HL-60 (cell line): ENCODE measurements at regions not wholly inside any gene's neighbourhood (a gene's known extent, or its start where the extent isn't known, plus 50 kb on each side); places are given as distances from the start of the nearest gene placed in this dataset.

Source experiments
- CTCF ChIP-seq: IDR thresholded peaks from one replicate; pipeline ENCODE4 v1.5.1; 2011; ENCODE audit warnings: low read length, control low read depth, inconsistent platforms; ENCODE audit not compliant: insufficient read depth
- POLR2AphosphoS5 ChIP-seq: IDR thresholded peaks from 2 replicates; pipeline ENCODE4 v1.6.1; 2012; ENCODE audit warnings: low read depth

DNA sequence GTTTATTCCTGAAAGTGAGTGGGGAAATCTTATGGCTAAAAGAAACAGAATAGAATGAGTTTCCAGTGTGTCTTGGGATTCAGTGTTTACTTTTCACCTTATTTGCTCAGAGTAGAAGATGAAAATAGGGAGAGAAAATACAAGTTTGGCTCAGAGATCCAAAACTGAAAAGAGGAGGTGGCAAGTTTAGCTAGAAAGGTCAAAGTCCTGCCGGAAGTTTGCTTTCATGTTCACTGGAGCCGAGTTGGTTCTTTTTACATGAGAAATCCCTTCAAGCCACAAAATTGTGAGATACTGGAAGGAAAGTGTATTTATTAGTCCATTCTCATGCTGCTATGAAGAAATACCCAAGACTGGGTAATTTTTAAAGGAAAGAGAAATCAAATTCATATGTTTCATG lies 604.6 kb downstream of the MRPL39 start:
- TF ChIP-seq CTCF (no peak), POLR2AphosphoS5 (no peak)
